ENCODE measurements at regions not wholly inside any gene's neighbourhood (a gene's known extent, or its start where the extent isn't known, plus 50 kb on each side); places are given as distances from the start of the nearest gene placed in this dataset.
A peak's percentile ranks its signal among the peaks of the same experiment; 100 is the strongest.

DNA sequence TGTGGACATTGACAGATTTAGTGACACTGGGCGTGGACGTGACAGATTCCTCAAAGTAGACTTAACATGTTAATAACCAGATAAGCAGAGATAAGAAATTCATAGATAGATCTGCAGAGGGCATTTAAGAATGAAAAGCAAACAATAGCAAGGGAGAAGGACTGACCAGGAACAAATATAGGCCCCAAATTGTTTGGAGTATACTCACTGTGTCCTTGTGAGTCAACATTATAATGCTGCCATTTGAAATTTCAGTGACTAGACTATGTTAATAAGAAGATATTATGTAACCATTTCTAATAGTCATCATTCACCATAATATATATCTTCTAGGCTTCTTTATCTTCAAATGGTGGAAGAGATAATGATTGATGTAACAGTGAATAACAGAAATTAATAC is 78.1 kb upstream of the SLC38A11 start:
- no peak overlapping the region for H3K27ac ChIP-seq

GRCh38 chr2:165032559-165032958 is 77.2 kb upstream of the SLC38A11 start:
- no peak overlapping the region for H3K27ac ChIP-seq
- H3K4me3 ChIP-seq = no peak overlapping the region

More for the DNA sequence above, 78.1 kb upstream of the SLC38A11 start:
- no peak overlapping the region for H3K4me3 ChIP-seq

DNA sequence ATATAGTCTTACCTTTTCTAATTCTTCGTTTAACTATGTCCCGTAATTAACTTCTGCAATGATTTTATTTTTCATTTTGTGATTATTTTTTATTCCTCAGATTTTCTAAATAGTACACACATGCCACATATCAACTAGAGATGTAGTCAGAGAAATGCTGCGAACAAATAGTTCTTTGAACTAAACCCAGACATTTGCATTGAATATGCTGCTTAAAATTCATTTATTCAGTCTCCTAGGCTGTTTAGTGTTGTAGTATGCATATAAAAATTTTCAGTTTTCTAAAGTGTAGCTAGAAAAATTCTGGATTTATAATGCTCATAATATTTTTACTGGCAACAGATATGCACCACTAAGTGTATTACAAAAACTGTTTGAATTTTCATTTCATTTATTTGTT is 68.9 kb upstream of the SLC38A11 start:
- Histone ChIP-seq H3K4me3 (no peak overlapping the region), H3K27ac (no peak overlapping the region)

GRCh38 chr2:165022781-165023180 is 67.5 kb upstream of the SLC38A11 start:
- H3K4me3 ChIP-seq = no peak overlapping the region

GRCh38 chr2:165017966-165018596 is 62.8 kb upstream of the SLC38A11 start:
- no peak overlapping the region for H3K27ac ChIP-seq
- H3K4me3 ChIP-seq = no peak overlapping the region

More at GRCh38 chr2:165022781-165023180, 67.5 kb upstream of the SLC38A11 start:
- no peak overlapping the region for H3K27ac ChIP-seq

DNA sequence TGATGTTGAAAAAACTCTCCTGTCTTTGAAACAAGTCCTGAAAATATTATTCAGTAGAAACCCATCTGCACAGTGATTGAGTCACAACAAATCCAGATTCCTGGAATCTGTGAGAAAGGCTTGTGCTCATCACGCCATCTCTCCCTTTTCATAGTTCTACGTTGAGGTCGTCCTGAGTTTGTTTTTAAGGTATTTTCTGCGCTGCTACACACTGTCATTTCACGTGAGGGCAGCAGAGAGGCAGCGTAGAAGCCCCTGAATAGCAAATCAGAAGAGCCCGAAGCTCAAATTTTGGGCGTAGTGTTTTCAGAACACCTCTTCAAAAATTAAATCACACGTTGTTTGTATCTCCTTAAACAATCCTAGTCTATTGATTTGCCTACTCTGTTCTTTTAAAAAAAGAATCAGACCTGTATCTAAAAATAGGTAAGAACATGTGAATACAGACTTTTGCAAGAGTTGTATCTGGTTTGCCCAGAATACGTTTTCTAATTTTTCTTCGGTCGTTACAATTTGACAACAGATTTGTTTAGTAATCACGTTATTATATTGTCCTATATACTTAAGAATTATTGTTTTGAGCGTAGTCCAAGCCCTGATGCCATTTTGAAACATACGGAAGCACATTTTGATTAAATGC is 61.6 kb upstream of the SLC38A11 start:
- H3K27ac ChIP-seq = no peak overlapping the region
- H3K4me3 ChIP-seq = no peak overlapping the region

DNA sequence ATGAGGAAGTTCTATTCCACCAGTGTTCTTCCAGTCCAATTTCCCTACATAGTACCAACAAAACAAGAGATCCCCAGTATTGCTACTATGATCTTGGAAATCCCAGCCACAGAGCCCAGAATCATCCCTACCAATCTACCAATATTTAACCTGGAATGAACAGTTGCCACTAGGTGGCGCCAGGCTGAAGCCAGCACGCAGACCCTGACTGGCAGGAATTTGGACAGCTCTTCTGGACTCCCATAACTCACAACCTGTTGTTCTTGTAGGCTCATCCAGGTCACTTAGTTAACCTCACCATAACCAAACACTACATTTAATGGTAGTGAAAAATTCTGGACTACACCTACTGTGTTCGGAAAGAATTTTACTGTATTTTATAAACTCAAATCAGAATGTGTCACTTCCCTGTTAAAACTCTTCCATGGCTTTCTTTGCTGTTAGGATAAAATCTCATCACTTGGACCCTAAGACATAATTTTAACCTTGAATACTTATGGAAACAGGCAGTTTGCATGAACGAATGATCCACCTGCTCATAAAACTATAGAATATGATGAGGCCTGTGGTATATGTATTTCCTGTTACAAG is 59.8 kb upstream of the SLC38A11 start:
- no peak overlapping the region for H3K27ac ChIP-seq
- no peak overlapping the region for H3K4me3 ChIP-seq

GRCh38 chr2:165013944-165014619 is 58.8 kb upstream of the SLC38A11 start:
- Histone ChIP-seq H3K27ac (no peak overlapping the region), H3K4me3 (no peak overlapping the region)

GRCh38 chr2:165011199-165011598 is 55.9 kb upstream of the SLC38A11 start:
- no peak overlapping the region for H3K4me3 ChIP-seq
- no peak overlapping the region for H3K27ac ChIP-seq

- Histone ChIP-seq H3K27ac (no peak overlapping the region), H3K4me3 (no peak overlapping the region)
Observed at GRCh38 chr2:165010556-165010955, 55.2 kb upstream of the SLC38A11 start.

DNA sequence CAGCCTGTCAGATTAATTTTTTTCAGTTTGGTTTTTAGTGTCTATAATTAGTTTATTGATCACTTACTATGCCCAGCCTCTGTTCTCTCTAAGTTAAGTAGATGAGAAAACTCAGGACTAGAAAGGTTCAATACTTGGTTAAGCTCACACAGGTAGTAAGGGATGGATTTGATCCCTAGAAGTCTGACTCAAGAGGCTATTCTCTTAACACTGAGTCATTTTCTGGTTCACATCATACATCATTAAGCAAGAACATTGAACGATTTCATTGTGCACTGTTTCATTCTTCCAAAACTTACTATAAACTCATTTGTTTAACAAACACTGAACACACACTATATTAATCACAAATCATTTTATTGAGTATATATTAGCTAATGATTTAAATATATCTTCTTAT is 54.1 kb upstream of the SLC38A11 start:
- Histone ChIP-seq H3K27ac (no peak overlapping the region), H3K4me3 (no peak overlapping the region)

DNA sequence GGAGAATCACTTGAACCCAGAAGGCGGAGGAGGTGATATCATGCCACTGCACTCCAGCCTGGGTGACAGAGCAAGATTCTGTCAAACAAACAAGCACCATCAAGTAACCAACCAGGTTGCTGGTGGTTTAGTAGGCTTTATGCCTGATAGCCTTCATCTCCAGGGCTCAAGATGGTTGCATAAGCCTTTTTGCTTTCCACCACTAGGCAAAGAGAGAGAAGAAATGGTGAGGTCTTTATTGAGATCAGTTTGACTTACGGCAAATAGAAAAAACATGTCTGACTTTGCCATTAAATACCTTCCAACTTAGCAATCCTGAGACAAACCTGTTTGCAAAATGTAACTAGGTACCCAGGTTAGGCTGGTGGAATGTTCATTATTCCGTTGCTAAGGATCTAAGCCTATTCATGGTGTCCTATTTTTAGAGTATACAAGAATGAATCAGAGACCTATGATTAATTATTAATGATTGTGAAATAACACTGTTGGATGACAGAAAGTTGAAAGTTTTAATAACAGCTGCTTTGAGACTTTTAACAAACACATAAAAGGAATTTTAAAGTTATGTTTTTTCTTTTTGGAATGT is 53.5 kb upstream of the SLC38A11 start:
- Histone ChIP-seq H3K4me3 (no peak overlapping the region), H3K27ac (peak overlapping the region in 8 of 21 experiments; percentile 10 to 63 (median 46))

- Histone ChIP-seq H3K4me3 (no peak overlapping the region), H3K27ac (peak overlapping the region in 1 of 21 experiments; percentile 5)
Observed at GRCh38 chr2:165007161-165007744, 51.9 kb upstream of the SLC38A11 start.

Data from skin epidermis (tissue), 12 donors.